SK-N-SH treated with all-trans-retinoic acid at 6 μM for 48 hours (cell line): ENCODE measurements at regions not wholly inside any gene's neighbourhood (a gene's known extent, or its start where the extent isn't known, plus 50 kb on each side); places are given as distances from the start of the nearest gene placed in this dataset.

Experiments
- ATAC-seq: fragments of 200-7000 bp; cut with Tn5 transposase; 3 replicates; pipeline ENCODE4 v1.9.1; 2020; ENCODE audit warnings: mild to moderate bottlenecking, moderate library complexity
- ARNTL ChIP-seq: fragments of 450-650 bp; formaldehyde crosslinking; IDR thresholded peaks from 2 replicates; pipeline ENCODE4 v1.5.0; 2020; ENCODE audit warnings: low read depth, mild to moderate bottlenecking, moderate library complexity, borderline replicate concordance
- CREB5 ChIP-seq: fragments of 250-450 bp; sonication (Bioruptor Pico); IDR thresholded peaks from 2 replicates; pipeline ENCODE4 v1.5.1; 2020; ENCODE audit warnings: low read depth, mild to moderate bottlenecking, moderate library complexity
- CSDC2 ChIP-seq: fragments of 250-450 bp; sonication (Bioruptor Pico); IDR thresholded peaks from 2 replicates; pipeline ENCODE4 v1.5.0; 2020; ENCODE audit warnings: mild to moderate bottlenecking, moderate library complexity
- CSRNP3 ChIP-seq: fragments of 250-450 bp; sonication (Bioruptor Pico); IDR thresholded peaks from 2 replicates; pipeline ENCODE4 v1.5.1; 2021; ENCODE audit warnings: mild to moderate bottlenecking, moderate library complexity
- ESRRG ChIP-seq: fragments of 250-450 bp; sonication (Bioruptor Pico); IDR thresholded peaks from 2 replicates; pipeline ENCODE4 v1.6.1; 2021; ENCODE audit warnings: mild to moderate bottlenecking
- OSR1 ChIP-seq: fragments of 250-450 bp; sonication (Bioruptor Pico); IDR thresholded peaks from 2 replicates; pipeline ENCODE4 v1.8.0; 2022; ENCODE audit warnings: moderate library complexity, mild to moderate bottlenecking, inconsistent platforms
- PATZ1 ChIP-seq: fragments of 250-450 bp; sonication (Bioruptor Pico); IDR thresholded peaks from 2 replicates; pipeline ENCODE4 v1.8.0; 2020; ENCODE audit warnings: mild to moderate bottlenecking, moderate library complexity, borderline replicate concordance
- POU6F1 ChIP-seq: fragments of 250-450 bp; sonication (Bioruptor Pico); IDR thresholded peaks from 2 replicates; pipeline ENCODE4 v1.8.0; 2021; ENCODE audit warnings: low read depth, mild to moderate bottlenecking, moderate library complexity, borderline replicate concordance
- PPARA ChIP-seq: fragments of 250-450 bp; sonication (Bioruptor Pico); IDR thresholded peaks from 2 replicates; pipeline ENCODE4 v1.5.0; 2020; ENCODE audit warnings: mild to moderate bottlenecking, borderline replicate concordance
- RARB ChIP-seq: fragments of 250-450 bp; sonication (Bioruptor Pico); IDR thresholded peaks from 2 replicates; pipeline ENCODE4 v1.8.0; 2021; ENCODE audit warnings: mild to moderate bottlenecking, moderate library complexity
- SNAI2 ChIP-seq: fragments of 250-450 bp; sonication (Bioruptor Pico); IDR thresholded peaks from 2 replicates; pipeline ENCODE4 v1.5.0; 2020; ENCODE audit warnings: mild to moderate bottlenecking, moderate library complexity
- TCF4 ChIP-seq: fragments of 250-450 bp; sonication (Bioruptor Pico); IDR thresholded peaks from 2 replicates; pipeline ENCODE4 v1.8.0; 2021; ENCODE audit warnings: mild to moderate bottlenecking, moderate library complexity, borderline replicate concordance
- TOX ChIP-seq: fragments of 250-450 bp; sonication (Bioruptor Pico); IDR thresholded peaks from 2 replicates; pipeline ENCODE4 v1.8.0; 2021; ENCODE audit warnings: mild to moderate bottlenecking, moderate library complexity, borderline replicate concordance
- TSHZ2 ChIP-seq: fragments of 250-450 bp; sonication (Bioruptor Pico); IDR thresholded peaks from 2 replicates; pipeline ENCODE4 v1.5.0; 2020; ENCODE audit warnings: mild to moderate bottlenecking, moderate library complexity
- ZC3H10 ChIP-seq: fragments of 250-450 bp; sonication (Bioruptor Pico); IDR thresholded peaks from 2 replicates; pipeline ENCODE4 v1.5.1; 2021; ENCODE audit warnings: mild to moderate bottlenecking, moderate library complexity
- ZFP3 ChIP-seq: fragments of 250-450 bp; sonication (Bioruptor Pico); IDR thresholded peaks from 2 replicates; pipeline ENCODE4 v1.5.0; 2020; ENCODE audit warnings: mild to moderate bottlenecking, moderate library complexity
- ZNF565 ChIP-seq: fragments of 450-650 bp; formaldehyde crosslinking; conservative IDR thresholded peaks from 2 replicates; pipeline ENCODE4 v1.5.0; 2020; ENCODE audit warnings: low read depth, mild to moderate bottlenecking, moderate library complexity
- ZNF70 ChIP-seq: fragments of 450-650 bp; formaldehyde crosslinking; IDR thresholded peaks from 2 replicates; pipeline ENCODE4 v1.5.0; 2020; ENCODE audit warnings: mild to moderate bottlenecking, moderate library complexity
- ZNF8 ChIP-seq: fragments of 450-650 bp; formaldehyde crosslinking; IDR thresholded peaks from 2 replicates; pipeline ENCODE4 v1.5.0; 2020; ENCODE audit warnings: mild to moderate bottlenecking, moderate library complexity

GRCh38 chr14:84108746-84109457 lies 1421.0 kb upstream of the FLRT2 start:
- no peak for ATAC-seq
- TF ChIP-seq ESRRG (no peak), PPARA (CRISPR knock-in tag) (no peak), CSRNP3 (CRISPR knock-in tag) (no peak)
- TF ChIP-seq, all 23 proteins: peak for 0

- no peak for TF ChIP-seq ZC3H10 (CRISPR knock-in tag)
- no peak for TF ChIP-seq SNAI2
- TF ChIP-seq TSHZ2 (CRISPR knock-in tag): no peak
- no peak for TF ChIP-seq PATZ1 (CRISPR knock-in tag)
- no peak for TF ChIP-seq POU6F1
- no peak for TF ChIP-seq TCF4 (CRISPR knock-in tag)
- TF ChIP-seq ZFP3 (CRISPR knock-in tag): no peak
- no peak for ATAC-seq
Measured at GRCh38 chr14:84112589-84112988, 1417.4 kb upstream of the FLRT2 start.

- TF ChIP-seq CREB5 (CRISPR knock-in tag) (no peak), TSHZ2 (CRISPR knock-in tag) (no peak), ARNTL (CRISPR knock-in tag) (no peak), PPARA (CRISPR knock-in tag) (no peak), PATZ1 (CRISPR knock-in tag) (no peak), SNAI2 (no peak), CSDC2 (CRISPR knock-in tag) (no peak), OSR1 (no peak), RARB (CRISPR knock-in tag) (no peak), ZNF8 (CRISPR knock-in tag) (no peak), ZNF565 (no peak), TCF4 (CRISPR knock-in tag) (no peak), ZNF70 (CRISPR knock-in tag) (no peak), ESRRG (no peak), ZC3H10 (CRISPR knock-in tag) (no peak), TOX (CRISPR knock-in tag) (no peak), ZFP3 (CRISPR knock-in tag) (no peak), POU6F1 (no peak)
- ATAC-seq: no peak
Measured at GRCh38 chr14:84125676-84126075, 1404.3 kb upstream of the FLRT2 start.
